Activated CD4-positive, alpha-beta T cell treated with anti-CD3 and anti-CD28 coated beads, Interleukin-2, Interleukin-4, amounts not matched to agents 100 ng/mL and 50 ng/mL, durations not matched to agents 16 hours and 8 hours (primary cell): ENCODE measurements at regions not wholly inside any gene's neighbourhood (a gene's known extent, or its start where the extent isn't known, plus 50 kb on each side); places are given as distances from the start of the nearest gene placed in this dataset.
A peak's percentile ranks its signal among the peaks of the same experiment; 100 is the strongest.

Source experiments
- DNase-seq: peaks from one replicate; pipeline ENCODE4 v3.0.0-alpha.2; 2020; ENCODE audit warnings: low spot score

DNA sequence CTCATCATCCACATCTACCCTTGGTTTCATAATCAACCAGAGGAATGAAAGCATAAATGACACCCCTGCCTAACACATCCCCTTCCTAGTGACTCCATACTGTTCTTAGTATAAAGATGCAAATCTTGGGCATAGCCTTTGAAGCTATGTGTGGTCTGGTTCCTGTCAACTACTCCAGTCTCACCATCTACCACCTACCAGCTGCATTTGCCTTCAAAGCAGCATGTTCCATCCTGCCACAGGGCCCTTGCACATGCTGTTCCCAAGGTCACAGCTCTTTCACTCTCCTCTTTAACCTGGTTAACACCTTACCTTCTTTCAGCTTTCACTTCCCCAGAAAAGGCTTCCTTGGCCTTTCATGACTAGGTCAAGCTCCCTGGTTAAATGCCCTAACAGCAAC, 62.3 kb upstream of the ARHGEF3 start:
- peak; percentile 65 for DNase-seq

DNA sequence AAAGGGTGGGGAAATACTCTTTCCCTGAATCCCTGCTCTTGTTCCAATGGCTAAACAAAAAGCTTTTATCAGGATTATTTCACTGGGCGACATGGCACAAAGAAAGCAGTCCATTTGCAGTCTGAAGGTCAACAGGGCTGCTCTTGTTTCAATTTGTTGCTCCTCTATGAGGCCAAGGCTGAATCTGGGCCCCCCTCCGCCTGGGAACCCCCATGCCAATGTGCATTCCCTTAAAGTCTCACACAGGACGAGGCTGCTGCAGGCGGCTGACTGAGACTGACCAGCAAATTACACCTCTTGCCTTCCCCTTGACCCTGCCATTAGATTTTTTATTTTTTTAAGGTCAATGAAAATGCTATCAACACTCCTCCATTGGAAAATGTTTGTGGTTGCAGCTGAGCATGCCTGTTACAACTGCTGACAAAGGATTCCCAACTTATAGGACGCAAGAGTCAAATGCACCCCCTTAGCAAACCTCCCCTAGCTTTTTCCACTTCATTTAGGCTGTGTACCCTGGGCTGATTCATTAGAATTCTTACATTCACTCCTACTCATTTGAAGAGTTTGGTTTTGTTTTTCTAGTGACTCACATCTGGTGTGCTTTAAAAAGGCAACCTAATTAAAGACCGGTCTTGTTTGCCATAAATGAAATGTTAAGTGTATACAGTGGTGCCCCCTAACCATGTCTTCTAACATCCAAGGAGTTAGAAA, 60.8 kb upstream of the ARHGEF3 start:
- peak; percentile 68 for DNase-seq

- no peak for DNase-seq
Observed at GRCh38 chr3:56861511-56861910, 59.8 kb upstream of the ARHGEF3 start.

DNA sequence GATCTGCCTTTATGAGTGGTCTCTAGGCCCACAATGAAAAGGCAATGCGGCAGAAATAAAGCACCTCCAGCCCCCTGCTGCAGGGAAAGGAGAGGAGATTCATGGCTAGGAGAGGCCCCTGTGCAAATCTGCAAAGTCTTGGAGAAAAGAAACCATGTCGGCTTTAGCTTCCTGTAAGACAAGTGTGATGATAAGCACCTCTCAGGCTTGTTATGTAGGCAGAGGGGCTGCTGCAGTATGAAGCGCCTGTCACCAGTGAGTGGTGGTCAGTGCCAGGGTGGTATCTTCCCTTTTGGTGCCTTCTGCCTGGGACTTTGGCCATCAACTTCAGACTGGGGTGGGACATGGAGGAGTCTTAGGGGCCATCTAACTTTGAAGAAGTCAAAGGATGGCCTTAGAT, 59.2 kb upstream of the ARHGEF3 start:
- no peak for DNase-seq

GRCh38 chr3:56860351-56860750, 58.6 kb upstream of the ARHGEF3 start:
- no peak for DNase-seq

GRCh38 chr3:56858331-56858730, 56.6 kb upstream of the ARHGEF3 start:
- no peak for DNase-seq

DNA sequence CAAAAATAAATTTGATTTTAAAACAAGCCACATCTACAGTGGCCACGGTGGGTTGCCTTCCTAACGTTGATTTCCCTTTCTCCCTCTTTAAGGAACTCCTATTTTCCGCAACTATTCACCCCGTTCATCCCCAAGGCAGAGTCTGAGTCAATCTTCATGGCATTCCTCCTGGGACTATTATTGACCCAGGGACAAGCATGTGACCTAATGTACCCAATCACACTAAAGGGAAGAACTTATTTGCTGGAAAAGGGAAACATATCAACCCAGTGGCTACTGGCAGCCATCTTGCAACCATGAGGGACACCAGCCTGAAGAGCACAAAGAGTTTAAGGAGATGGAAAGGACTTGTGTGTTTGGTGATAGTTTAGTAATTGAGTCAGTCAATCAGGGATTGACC, 55.4 kb upstream of the ARHGEF3 start:
- no peak for DNase-seq

- no peak for DNase-seq
Observed at GRCh38 chr3:56856752-56857151, 55.0 kb upstream of the ARHGEF3 start.

DNA sequence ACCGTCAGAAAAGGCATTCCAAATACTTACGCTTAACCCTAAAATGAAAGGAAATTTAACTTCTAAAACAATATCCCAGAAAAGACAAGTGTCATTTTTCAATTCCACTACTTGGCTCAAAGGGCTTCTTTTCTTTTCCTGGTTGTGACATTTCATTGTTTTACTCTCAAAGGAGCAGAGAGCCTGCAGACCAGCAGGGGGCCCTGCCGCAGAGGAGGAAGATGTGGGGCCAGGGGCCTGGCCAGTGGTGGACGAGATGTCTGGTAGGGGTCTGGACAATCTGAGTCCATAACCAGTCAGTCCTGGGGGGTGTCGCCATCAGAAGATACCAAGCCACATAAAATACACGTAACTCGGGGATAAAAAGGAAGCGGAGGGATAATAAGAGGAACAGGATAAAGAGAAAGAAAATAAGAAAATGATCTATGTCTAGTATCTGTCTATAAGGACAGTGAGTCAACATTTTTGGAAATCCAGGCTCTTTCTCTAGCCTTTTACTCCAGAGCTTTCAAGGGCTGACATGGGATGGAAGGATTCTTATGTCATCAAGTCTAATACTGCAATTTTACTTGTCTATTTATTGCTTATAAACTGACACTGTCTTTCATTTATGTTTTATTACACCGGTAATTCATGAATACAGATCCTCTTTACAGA, 54.2 kb upstream of the ARHGEF3 start:
- no peak for DNase-seq

- DNase-seq = no peak
Observed at GRCh38 chr3:56854856-56855611, 53.3 kb upstream of the ARHGEF3 start.

DNA sequence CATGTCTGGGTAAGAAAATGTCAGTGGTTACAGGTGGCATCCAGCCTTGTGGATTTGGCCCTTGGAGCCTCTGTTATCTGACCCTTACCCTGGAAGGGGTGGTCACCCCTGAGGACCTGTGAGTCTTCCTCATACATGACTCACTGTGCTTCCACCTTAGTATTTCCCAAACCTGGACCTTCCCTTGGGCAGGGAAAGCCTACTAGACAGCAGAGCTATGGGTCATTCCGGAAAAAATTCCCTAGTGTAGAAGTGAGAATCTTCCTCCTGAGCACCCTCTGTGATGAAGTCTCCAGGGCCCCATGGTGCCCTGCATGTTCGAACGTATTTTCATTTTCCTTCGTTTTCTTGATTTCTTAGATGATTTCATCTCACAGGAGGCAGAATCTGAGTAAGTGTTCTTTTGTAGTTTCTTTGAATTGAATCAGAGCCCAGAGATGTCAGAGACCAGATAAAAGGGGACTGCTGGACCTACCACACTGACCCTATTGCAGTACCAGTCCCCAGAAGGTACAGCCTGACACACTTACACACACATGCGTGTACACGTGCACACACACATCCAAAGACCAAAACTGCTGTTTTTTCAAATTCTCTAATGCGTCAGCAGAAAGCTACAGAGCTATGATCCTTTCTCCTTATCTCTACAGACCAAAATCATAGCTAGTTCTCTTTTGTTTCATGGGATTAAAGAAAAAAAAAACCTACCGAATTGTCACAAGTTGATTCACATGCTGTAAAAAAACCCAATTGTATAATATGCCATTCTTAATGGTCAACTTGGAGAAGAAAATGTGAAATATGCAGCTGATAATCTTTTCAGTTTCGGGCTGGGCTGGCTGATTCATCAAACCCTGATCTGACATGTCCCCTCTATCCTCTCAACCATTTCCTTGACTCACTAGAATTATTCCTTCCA, 50.5 kb upstream of the ARHGEF3 start:
- no peak for DNase-seq
